ENCODE measurements at regions not wholly inside any gene's neighbourhood (a gene's known extent, or its start where the extent isn't known, plus 50 kb on each side); places are given as distances from the start of the nearest gene placed in this dataset.

DNA sequence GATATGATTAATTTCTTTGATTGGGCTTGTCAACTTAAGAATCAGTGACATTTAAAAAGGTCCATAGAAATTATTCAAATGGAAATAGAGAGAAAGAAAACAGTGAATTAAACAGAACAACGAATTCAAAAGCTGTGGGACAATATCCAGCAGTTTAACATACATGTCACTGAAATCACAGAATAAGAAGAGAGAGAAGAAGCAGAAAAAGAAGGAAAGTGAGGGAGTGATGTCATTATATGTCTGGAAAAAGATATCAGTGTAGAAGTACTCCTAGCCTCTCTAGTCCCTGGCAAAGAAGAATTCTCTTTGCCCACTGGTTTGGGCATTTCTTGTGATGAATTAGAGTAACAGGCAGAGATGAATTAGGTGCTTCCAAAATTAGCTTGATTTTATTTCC lies 109.2 kb upstream of the ABCA1 start:
- H3K27ac Mint-ChIP-seq, result no peak overlapping the region
- no peaks in the 10 kb centered on the region for H3K27me3 Mint-ChIP-seq
- H3K36me3 Mint-ChIP-seq, result peaks cover 0 to 6% of the 10 kb centered on the region in 2 donors
- ATAC-seq (ENCODE audit: low read depth in 2 of 2) (no peak), DNase-seq (no peak)
- H3K4me3 Mint-ChIP-seq, result no peak overlapping the region
- peaks cover 4 to 28% (median 10%) of the 10 kb centered on the region in 7 donors for H3K9me3 Mint-ChIP-seq
- no peaks in the 10 kb centered on the region for H3K4me1 Mint-ChIP-seq

DNA sequence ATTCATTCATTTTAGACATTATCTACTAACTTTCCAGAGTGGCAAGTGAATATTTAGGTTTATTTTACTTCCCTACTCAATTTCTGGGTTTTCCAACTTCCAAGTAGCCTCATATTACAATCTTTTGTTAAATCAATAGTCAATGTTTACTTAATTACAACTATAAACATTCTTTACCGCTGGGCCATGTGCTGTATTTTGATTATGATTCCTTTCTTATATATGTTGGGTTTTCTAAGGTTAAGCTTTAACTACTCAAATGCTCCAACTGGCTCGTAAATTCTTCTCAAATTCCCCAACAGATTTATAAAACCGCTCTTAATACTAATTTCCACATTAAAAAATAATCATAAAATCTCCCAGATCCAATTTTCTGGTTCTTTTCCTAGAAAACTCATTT lies 110.1 kb upstream of the ABCA1 start:
- no peak overlapping the region for H3K4me3 Mint-ChIP-seq
- no peak for ATAC-seq (ENCODE audit: low read depth in 2 of 2)
- H3K27ac Mint-ChIP-seq, result no peak overlapping the region

DNA sequence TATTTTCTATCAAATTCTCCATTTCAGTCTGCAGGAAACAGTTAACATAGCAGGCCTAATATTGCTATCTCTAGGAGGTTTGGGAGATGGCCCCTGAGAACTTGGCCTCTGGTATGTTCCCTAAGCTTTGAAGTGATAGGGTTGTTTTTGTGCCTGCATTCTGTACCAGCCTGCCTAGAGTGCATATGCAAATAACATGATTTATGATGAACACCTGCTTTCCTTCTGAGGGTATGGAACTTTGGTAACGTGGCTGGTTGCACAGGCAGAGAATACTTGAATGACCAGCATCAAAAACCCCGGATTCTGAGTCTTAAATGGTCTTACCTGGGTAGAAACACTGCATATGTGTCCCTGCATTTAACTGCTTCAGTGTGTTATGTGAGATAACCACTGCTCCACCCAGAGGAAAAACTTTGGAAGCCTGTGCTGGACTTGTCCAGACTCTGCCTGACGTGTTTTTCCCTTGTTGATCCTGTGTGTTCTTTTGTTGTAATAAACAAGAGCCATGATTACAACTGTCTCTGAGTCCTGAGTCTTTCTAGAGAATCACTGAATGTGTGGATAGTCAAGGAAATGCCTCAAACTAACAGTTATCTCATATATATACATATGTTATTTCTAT lies 111.3 kb upstream of the ABCA1 start:
- peaks cover 0 to 16% (median 9%) of the 10 kb centered on the region in 7 donors for H3K9me3 Mint-ChIP-seq

More for the DNA sequence above, 110.1 kb upstream of the ABCA1 start:
- H3K36me3 Mint-ChIP-seq, result peaks cover 0 to 6% of the 10 kb centered on the region in 2 donors
- no peaks in the 10 kb centered on the region for H3K4me1 Mint-ChIP-seq
- DNase-seq, result no peak
- H3K27me3 Mint-ChIP-seq, result no peaks in the 10 kb centered on the region
- H3K9me3 Mint-ChIP-seq, result peaks cover 4 to 28% (median 10%) of the 10 kb centered on the region in 7 donors

DNA sequence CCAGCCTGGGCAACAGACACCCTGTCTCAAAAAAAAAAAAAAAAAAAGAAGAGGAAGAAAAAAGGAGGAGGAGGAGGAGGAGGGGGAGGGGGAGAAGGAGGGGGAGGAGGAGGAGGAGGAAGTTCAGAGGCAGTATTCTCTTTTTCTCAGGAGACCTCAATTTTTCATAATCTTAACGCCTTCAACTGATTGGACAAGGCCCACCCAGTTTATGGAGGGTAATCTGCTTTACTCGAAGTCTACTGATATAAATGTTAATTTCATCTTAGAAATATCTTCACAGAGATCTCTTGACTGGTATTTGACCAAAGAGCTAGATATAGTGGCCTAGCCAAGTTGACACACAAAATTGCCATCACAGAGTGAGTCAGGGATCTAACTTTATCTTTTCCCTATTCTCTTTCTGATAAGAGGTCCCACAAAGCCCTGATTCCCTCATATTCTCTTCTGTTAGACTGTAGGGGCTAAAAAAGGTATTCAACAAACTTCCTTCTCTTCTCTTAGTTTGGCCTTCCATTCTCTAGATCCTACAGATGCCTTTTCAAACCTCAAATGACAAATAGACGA lies 115.5 kb upstream of the ABCA1 start:
- ATAC-seq (ENCODE audit: low read depth in 2 of 2), result no peak
- no peak overlapping the region for H3K4me3 Mint-ChIP-seq
- H3K9me3 Mint-ChIP-seq, result peaks cover 0 to 4% (median 0%) of the 10 kb centered on the region in 7 donors
- no peaks in the 10 kb centered on the region for H3K36me3 Mint-ChIP-seq
- no peak for DNase-seq
- H3K27me3 Mint-ChIP-seq, result peaks cover 0 to 5% (median 0%) of the 10 kb centered on the region in 3 donors
- no peaks in the 10 kb centered on the region for H3K4me1 Mint-ChIP-seq
- peak overlapping the region in 1 of 6 donors; percentile 39 for H3K27ac Mint-ChIP-seq

More for the DNA sequence above, 111.3 kb upstream of the ABCA1 start:
- H3K27me3 Mint-ChIP-seq, result no peaks in the 10 kb centered on the region
- H3K4me3 Mint-ChIP-seq, result no peak overlapping the region
- peaks cover 0 to 6% of the 10 kb centered on the region in 2 donors for H3K36me3 Mint-ChIP-seq
- peak in 1 of 2 donors; percentile 18 for ATAC-seq (ENCODE audit: low read depth in 2 of 2)
- H3K27ac Mint-ChIP-seq, result no peak overlapping the region
- DNase-seq, result no peak
- no peaks in the 10 kb centered on the region for H3K4me1 Mint-ChIP-seq

DNA sequence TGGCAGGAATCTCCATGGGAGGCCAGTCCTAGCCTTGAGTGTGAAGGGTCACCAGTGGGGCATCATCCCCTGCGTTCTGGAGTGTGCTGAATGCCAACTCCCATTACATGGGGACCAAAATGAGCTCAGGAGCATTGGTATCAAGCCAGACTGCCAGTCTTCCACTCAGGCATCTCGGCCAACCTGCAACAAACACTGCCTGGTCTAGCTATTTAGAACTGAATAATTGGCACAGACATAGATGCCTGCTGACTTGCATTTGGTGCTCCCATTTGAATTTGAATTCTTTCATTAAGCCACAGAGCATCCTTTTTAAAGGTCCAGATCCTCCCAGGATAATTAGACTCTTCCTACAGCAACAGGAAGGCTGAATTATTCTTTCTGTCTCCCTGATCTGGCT lies 116.6 kb upstream of the ABCA1 start:
- H3K27me3 Mint-ChIP-seq, result peaks cover 0 to 5% (median 0%) of the 10 kb centered on the region in 3 donors
- no peak overlapping the region for H3K4me3 Mint-ChIP-seq
- H3K4me1 Mint-ChIP-seq, result no peaks in the 10 kb centered on the region
- ATAC-seq (ENCODE audit: low read depth in 2 of 2), result no peak
- peaks cover 0 to 4% (median 0%) of the 10 kb centered on the region in 7 donors for H3K9me3 Mint-ChIP-seq
- DNase-seq, result no peak
- H3K36me3 Mint-ChIP-seq, result no peaks in the 10 kb centered on the region
- H3K27ac Mint-ChIP-seq, result no peak overlapping the region

DNA sequence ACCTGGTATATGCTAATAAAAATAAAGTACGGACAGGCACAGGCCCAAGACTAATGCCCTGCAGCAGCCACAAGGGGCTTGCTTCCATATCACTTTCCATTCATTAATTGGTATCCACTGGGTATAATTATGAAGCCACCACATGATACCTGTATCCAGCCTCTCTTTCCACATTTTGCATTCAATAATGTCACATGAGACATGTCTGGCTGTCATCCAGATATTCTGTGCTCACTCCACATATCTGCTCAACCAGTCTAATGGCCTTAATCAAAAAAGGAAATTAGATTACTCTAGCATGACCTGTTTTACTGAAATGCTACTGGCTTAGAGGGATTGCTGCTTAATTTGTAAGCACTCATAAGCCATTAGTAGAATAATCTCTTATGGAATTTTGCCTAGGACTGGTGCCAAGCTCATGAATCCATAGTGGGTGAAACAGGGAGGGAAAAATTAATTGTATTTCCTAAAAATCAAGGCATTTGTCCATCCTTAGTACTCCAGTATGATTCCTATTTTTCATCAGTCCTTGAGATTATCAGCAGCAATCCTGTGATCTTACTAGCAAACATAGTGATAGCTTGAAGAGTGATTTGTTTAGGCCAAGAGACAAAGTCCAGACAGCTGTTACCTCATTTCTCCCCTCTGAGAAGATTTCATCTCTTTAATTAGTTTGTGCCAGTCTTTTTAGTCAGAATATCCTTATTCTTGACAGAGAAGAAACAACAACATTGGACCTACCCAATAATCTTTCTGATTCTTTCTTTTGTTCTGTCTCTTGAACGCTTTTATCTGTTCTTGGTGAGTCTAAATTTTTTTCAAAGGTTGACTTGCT lies 119.2 kb upstream of the ABCA1 start:
- no peaks in the 10 kb centered on the region for H3K36me3 Mint-ChIP-seq
- H3K27ac Mint-ChIP-seq, result no peak overlapping the region

DNA sequence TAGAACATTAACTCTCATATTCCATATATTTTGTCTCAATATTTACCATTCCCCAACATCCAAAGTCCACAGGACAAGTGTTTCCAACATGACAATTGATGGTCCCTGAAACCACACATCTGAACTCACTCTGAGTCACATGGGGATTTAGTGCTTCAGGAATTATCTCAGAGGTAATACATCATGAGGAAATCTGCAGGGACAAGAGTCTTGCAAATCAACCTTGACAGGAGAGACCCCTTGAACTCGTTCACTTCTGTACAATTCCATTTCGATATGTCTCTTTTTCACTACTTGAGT lies 119.7 kb upstream of the ABCA1 start:
- Mint-ChIP-seq H3K27ac (no peak overlapping the region), H3K4me3 (no peak overlapping the region), H3K9me3 (peaks cover 0 to 2% (median 0%) of the 10 kb centered on the region in 7 donors), H3K27me3 (peaks cover 0 to 5% (median 0%) of the 10 kb centered on the region in 3 donors), H3K36me3 (no peaks in the 10 kb centered on the region), H3K4me1 (peaks cover 2 to 9% (median 8%) of the 10 kb centered on the region in 3 donors)
- ATAC-seq (ENCODE audit: low read depth in 2 of 2) (no peak), DNase-seq (no peak)

More for the DNA sequence above, 119.2 kb upstream of the ABCA1 start:
- Mint-ChIP-seq H3K4me1 (peaks cover 0 to 3% (median 3%) of the 10 kb centered on the region in 3 donors), H3K9me3 (peaks cover 0 to 2% (median 0%) of the 10 kb centered on the region in 7 donors), H3K4me3 (no peak overlapping the region), H3K27me3 (peaks cover 0 to 5% (median 0%) of the 10 kb centered on the region in 3 donors)
- DNase-seq (no peak), ATAC-seq (ENCODE audit: low read depth in 2 of 2) (no peak)

DNA sequence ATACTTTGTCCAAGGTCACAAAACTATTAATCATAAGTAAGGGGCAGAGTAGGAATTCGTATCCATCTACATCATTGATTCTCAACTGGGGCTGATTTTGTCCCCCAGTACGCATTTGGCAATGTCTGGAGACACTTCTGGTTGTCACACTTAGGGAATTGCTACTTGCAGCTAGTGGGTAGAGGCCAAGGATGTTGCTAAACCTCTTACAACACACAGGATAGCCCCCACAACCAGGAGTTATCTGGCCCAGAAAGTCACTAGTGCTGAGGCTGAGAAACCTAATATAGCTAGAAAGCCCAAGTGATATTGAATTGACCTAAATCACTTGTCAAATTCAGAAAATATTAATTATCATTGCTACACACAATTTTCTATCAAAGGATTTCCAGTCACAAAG lies 120.4 kb upstream of the ABCA1 start:
- peaks cover 0 to 5% (median 0%) of the 10 kb centered on the region in 3 donors for H3K27me3 Mint-ChIP-seq
- H3K36me3 Mint-ChIP-seq, result no peaks in the 10 kb centered on the region
- H3K27ac Mint-ChIP-seq, result no peak overlapping the region
- no peak overlapping the region for H3K4me3 Mint-ChIP-seq
- H3K4me1 Mint-ChIP-seq, result peaks cover 2 to 10% (median 9%) of the 10 kb centered on the region in 3 donors
- peaks cover 0 to 2% (median 0%) of the 10 kb centered on the region in 7 donors for H3K9me3 Mint-ChIP-seq
- no peak for ATAC-seq (ENCODE audit: low read depth in 2 of 2)
- DNase-seq, result no peak

DNA sequence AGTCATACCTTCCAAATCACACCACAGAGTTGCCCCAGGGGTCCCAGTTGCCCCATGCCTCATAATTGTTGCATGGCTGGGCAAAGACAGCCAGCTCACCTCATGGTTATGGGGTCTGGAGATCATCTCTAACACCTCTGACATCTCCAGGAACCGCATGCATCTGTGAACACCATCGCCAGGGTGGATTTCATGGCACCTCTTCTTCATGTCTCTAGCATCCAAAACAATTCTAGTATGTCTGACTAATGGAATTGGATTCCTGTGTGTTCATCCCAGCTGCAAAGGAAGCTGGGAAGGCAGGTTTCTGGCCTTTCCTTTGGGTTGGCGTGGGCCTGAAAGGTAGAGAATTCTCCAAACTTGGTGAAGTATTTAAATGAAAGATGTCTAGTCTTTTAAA lies 122.3 kb upstream of the ABCA1 start:
- Mint-ChIP-seq H3K4me1 (peaks cover 2 to 10% (median 9%) of the 10 kb centered on the region in 3 donors), H3K4me3 (no peak overlapping the region), H3K27ac (no peak overlapping the region), H3K36me3 (no peaks in the 10 kb centered on the region), H3K27me3 (peaks cover 0 to 4% (median 0%) of the 10 kb centered on the region in 3 donors), H3K9me3 (no peaks in the 10 kb centered on the region)
- DNase-seq (no peak), ATAC-seq (ENCODE audit: low read depth in 2 of 2) (no peak)

DNA sequence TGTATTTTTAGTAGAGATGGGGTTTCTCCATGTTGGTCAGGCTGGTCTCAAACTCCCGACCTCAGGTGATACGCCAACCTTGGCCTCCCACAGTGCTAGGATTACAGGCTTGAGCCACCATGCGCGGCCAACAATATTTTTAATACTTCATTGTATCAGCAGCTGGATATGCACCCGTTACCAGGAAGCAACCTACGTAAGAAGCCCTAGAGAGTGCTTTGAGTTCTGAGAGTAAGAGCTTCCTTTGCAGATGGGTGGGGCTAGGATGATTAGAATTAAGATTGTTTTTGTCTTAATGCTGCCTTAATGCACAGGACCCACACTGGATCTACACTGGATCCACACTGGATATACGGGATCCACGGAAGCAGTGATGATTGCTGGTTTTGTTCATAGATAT lies 123.9 kb upstream of the ABCA1 start:
- no peaks in the 10 kb centered on the region for H3K27me3 Mint-ChIP-seq
- H3K27ac Mint-ChIP-seq, result no peak overlapping the region
- ATAC-seq (ENCODE audit: low read depth in 2 of 2) (peak; percentile 43 to 63), DNase-seq (no peak)
- H3K9me3 Mint-ChIP-seq, result no peaks in the 10 kb centered on the region
- H3K4me3 Mint-ChIP-seq, result no peak overlapping the region
- no peaks in the 10 kb centered on the region for H3K36me3 Mint-ChIP-seq
- peaks cover 2 to 10% (median 9%) of the 10 kb centered on the region in 3 donors for H3K4me1 Mint-ChIP-seq

DNA sequence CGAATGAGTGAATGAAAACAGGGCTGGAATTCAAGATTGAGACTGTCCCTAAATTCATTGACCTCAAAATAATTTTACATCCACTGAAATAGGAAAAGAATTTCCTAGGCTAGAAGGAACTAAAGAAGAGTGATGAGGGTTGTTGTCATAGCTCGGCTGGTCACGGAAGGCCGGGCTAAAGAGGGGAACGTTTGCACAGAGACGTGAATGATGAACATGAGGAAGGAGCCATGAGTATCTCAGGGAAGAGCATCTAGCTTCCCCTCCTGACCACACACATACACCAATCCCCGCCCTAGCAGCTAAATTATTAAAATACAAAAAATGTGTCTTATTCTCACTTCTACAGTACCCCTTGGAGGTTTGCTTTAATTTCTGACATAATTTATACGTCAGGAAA lies 124.4 kb upstream of the ABCA1 start:
- no peak for DNase-seq
- no peaks in the 10 kb centered on the region for H3K27me3 Mint-ChIP-seq

DNA sequence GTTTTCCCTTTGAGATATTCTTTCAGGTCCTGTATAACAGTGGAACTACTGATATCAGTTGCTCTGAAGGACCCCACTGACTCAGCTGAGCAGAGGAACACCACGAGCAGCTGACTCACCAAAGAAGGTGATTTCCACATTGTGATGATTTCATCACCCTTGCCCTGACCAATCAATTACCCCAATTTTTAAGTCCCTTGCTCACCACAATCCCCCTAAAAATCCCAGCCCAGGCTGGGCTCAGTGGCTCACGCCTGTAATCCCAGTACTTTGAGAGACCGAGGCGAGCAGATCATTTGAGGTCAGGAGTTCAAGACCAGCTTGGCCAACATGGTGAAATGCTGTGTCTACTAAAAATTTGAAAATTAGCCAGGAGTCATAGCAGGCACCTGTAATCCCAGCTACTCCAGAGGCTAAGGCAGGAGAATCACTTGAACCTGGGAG lies 125.3 kb upstream of the ABCA1 start:
- peaks cover 2 to 10% (median 9%) of the 10 kb centered on the region in 3 donors for H3K4me1 Mint-ChIP-seq
- no peaks in the 10 kb centered on the region for H3K36me3 Mint-ChIP-seq
- H3K4me3 Mint-ChIP-seq, result no peak overlapping the region
- H3K27me3 Mint-ChIP-seq, result no peaks in the 10 kb centered on the region
- DNase-seq (no peak), ATAC-seq (ENCODE audit: low read depth in 2 of 2) (no peak)
- H3K27ac Mint-ChIP-seq, result no peak overlapping the region
- H3K9me3 Mint-ChIP-seq, result no peaks in the 10 kb centered on the region

More for the DNA sequence above, 124.4 kb upstream of the ABCA1 start:
- H3K36me3 Mint-ChIP-seq, result no peaks in the 10 kb centered on the region
- no peaks in the 10 kb centered on the region for H3K9me3 Mint-ChIP-seq
- peaks cover 2 to 10% (median 9%) of the 10 kb centered on the region in 3 donors for H3K4me1 Mint-ChIP-seq
- ATAC-seq (ENCODE audit: low read depth in 2 of 2), result no peak
- H3K27ac Mint-ChIP-seq, result peak overlapping the region in 1 of 6 donors; percentile 57
- no peak overlapping the region for H3K4me3 Mint-ChIP-seq

DNA sequence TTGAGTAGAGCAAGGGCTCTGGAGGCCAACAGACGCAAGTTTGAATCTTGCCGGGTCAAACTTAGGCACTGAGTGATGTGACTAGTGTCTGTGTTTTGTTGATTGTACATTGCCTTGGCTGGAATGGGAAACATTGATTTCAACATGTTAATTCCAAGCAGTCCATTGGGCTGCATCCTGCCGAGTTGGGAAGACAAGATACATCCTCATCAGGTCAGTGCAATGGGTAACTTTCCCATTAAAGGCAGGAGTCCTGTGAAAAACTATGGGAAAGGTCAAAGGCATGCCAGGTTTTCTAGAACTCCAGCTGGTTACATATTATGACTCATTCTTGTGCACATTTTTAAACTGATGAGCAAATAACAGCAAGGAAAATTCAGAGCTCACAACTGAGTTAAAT lies 126.5 kb upstream of the ABCA1 start:
- DNase-seq, result no peak
- Mint-ChIP-seq H3K9me3 (no peaks in the 10 kb centered on the region), H3K27ac (no peak overlapping the region), H3K36me3 (no peaks in the 10 kb centered on the region), H3K27me3 (no peaks in the 10 kb centered on the region), H3K4me1 (peaks cover 2 to 10% (median 9%) of the 10 kb centered on the region in 3 donors), H3K4me3 (no peak overlapping the region)
- no peak for ATAC-seq (ENCODE audit: low read depth in 2 of 2)
